GM19328 (cell line): ENCODE measurements at regions not wholly inside any gene's neighbourhood (a gene's known extent, or its start where the extent isn't known, plus 50 kb on each side); places are given as distances from the start of the nearest gene placed in this dataset.
"Not testable (repeated sequence)": the region's sequence is repeated elsewhere in the genome, so short reads cannot be mapped to it uniquely, and the experiment has no call there.

Experiments used
- ATAC-seq: cut with Tn5 transposase; IDR thresholded peaks from one replicate; pipeline ENCODE4 v1.9.1; 2021; ENCODE audit warnings: mild to moderate bottlenecking, moderate library complexity; ENCODE audit not compliant: unreplicated experiment

DNA sequence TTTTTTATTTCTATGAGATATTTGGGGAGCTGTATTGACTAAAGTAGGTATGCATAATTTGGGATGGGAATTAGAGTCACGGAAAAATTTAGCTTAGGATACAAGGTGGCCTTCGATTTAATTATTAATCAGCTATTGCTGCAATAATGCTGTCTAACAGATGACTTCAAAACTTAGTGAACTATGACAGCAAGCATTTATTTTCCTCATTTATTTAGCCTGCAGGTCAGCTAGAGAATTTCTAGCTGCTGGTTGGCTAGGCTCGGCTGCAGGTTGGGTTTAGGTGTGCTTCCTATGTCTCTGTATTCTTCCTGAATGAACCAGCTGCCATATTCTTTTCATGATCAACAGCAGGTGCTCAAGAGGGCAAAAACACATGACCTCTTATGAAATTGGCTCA lies 181.8 kb upstream of the RAG2 start:
- no peak for ATAC-seq

DNA sequence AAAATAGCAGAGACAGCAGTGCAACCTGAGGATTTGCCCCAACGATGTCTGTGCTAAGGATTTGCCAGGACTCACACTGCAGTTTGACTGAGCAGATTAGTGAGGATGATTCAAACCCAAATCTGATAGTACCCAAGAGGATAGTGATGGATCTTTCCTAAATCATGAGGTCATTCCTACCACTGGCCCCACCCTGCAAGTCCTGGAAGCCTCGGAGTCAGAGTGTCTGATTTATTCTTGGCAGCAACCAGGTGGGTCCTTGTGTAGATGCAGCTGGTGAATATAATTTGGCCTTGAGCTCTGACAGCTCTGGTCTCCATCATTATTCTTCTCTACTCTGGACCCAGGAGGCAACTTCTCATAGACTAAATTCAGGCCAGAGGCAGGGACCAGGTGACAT lies 179.3 kb upstream of the RAG2 start:
- ATAC-seq, result no peak

DNA sequence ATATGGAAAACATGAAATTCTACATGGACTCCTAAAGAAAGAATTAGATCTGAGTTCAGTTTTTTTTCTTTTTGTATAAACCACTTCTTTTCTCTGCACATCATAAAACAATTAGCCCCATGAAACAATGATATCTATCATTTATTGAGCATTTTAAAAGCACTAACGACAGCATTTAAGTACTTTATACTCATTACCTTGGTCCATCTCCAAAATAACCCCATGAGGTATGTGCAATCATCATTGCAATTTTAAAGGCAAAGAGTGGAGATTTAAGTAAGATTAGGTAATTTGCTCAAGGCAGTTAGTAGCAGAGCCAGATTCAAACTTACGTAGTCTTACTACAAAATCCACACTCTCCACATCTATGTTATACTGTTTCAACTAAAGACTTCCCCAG lies 177.7 kb upstream of the RAG2 start:
- no peak for ATAC-seq

DNA sequence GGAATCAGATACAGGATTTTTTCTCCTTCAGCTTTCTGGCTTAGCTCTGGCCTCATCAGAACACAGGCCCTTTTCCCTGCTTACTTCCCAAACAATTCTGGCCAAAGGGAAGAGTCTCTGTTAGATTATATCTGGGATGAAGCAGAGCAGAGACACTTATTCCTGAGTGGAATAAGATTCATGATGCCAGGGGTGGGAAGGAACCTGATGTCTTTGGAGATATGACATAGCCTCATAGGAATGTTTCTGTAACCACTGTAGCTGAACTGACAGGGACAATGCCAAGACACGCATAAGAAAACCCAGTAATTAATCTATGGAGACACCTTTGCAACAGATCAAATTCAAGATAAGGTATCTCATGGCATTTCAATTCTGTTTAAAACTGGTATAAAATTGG lies 177.1 kb upstream of the RAG2 start:
- ATAC-seq, result no peak

DNA sequence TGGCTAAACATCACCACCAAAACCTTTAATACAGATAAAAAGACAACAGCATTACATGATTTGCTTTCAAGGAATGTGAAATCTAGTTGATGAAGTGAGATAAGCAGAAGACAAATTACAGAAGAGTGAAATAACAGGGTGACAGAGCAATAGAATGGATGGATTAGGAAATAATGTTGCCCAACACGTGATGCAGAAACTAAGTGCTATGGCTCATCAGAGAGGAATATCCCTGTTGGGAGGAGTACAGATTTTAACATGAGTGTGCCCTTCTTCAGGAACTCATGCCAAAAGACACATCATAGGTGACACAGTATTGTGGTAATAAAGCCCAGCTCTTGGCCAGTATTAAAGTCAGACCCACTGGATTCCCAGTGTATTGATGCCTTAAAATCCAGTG lies 176.6 kb upstream of the RAG2 start:
- ATAC-seq, result no peak

DNA sequence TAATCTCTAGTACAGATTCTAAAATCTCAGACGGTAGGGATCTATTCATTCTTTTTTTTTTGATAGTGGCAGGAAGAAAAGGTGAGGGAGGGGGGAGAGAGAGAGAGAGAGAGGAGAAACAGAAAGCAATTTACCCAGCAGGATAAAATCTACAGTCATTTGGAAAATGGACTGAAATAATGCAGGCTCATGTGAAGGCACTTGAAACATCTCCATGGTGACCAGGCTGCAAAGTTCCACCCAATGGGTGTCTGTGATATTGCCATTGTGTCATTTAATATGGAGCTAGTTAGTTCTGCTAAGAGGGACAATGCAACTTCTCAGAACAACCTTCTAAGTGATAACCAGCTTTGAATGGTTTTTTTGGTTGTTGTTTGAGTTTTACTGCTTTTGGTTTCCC lies 165.2 kb upstream of the RAG2 start:
- no peak for ATAC-seq

DNA sequence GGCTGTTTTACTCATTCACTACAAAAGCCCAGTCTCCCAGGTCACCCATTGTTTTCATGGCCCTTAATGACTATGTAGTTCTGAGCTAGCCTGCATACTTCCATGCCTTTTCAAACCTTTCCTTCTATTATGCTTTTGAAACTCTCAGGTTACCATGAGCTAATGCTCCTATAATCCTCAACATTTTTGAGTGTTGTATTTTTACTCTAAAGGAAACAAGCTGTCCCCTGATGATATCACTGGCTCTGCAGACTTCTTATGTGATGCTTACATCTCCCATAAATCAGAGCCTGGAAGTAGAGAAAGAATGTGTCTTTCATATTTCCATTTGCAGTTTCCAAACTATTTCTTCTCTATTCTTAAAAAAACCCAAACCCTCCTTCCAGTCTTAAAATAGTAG lies 159.0 kb upstream of the RAG2 start:
- no peak for ATAC-seq

DNA sequence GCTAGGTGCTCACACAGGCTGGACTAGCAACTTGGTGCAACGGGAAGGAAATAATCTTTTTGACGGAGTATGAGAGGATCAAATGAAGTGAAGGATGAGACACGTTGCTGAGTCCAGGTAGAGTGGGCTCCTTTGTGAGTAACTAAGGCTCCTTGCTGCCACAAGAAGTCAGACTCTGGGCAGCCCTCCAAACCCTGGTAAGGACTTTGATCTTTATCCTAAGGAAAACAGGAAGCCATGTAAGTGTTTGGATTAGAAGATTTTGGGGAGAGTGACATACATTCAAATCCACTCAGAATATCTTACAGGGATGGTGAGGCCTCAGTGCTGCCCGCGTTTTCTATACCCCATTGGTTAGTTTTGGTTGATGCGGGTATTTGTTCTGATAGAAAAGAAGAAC lies 155.9 kb upstream of the RAG2 start:
- no peak for ATAC-seq

GRCh38 chr11:36751996-36752395 lies 154.0 kb upstream of the RAG2 start:
- no peak for ATAC-seq

GRCh38 chr11:36751335-36751781 lies 153.3 kb upstream of the RAG2 start:
- no peak for ATAC-seq

DNA sequence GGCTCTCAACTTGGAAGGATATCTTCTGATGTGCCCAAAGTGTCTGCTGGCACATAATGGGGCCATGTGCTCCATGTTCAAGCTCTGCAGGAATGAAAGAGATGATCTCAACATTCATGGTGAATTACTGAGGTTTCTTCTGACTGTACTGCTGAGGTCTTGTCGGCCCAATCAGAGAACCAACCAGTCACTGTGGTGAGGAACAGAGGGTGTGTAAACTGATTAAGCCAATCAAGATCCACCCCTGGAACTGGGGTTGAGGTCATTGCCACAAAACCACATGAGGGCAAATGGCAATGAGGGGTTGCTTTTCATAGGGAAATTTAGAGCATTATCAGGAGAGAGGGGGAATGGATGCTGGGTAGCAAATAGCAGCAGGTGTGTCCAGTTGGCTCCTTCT lies 152.3 kb upstream of the RAG2 start:
- ATAC-seq, result no peak

- ATAC-seq, result no peak
Measured at GRCh38 chr11:36748836-36749235, 150.8 kb upstream of the RAG2 start.

DNA sequence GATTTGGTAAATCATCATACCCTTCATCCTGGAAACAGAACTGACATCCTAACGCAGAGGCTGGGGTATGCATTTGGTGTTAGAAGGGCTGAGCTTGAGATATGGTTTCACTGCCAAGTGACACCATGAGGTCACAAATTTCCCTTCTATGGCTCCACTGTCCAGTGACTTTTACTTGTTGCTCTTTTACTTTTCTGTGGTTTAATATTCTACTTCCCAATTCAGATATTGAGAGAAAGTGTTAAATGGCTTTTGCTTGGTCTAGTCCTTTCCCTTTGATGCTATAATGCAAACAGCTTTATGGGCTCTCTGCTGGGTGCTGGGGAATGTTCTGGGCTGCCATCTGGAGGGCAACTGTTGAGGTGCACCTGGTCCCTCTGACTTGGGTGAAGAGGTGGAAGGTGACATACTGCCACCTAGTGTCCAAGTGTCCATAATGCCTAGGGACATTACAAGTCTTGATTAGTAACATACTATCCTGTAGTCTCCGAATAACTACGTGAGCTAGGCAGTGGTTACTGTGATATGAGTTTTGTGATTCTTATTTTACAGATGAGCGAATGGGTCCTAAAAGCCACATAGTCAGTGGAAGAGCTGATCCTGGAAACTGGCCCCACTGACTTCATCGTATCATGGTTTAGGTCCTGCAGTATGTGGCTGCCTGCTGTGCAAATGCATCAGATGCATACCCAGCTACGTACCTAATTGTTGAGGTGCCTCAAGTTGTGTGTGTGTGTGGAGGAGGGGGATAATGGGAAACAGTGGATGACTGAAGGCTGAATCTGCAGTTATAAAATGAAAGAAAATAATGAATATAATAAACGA lies 149.1 kb upstream of the RAG2 start:
- peak; percentile 85 for ATAC-seq

GRCh38 chr11:36744375-36745168 lies 146.5 kb upstream of the RAG2 start:
- no peak for ATAC-seq

GRCh38 chr11:36743039-36743438 lies 145.0 kb upstream of the RAG2 start:
- ATAC-seq, result peak; percentile 44

DNA sequence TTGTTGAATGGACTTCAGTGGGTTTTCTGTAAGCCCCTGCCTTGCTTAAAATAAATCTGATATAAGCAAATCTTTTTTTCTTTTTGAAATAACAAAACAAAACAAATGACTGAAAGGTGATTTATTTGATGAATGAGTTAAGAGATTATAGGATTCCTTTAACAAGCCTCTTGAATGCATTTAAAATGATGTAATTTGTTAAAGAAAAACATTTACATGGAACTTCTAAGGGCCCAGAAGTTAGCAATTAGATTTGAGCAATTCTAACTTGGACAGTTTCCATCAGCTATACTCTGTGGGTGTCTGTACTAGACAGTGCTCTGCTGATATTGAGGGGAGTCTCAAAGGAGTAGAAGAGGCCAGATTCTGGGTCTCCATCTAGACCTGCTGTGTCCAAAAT lies 143.5 kb upstream of the RAG2 start:
- no peak for ATAC-seq

DNA sequence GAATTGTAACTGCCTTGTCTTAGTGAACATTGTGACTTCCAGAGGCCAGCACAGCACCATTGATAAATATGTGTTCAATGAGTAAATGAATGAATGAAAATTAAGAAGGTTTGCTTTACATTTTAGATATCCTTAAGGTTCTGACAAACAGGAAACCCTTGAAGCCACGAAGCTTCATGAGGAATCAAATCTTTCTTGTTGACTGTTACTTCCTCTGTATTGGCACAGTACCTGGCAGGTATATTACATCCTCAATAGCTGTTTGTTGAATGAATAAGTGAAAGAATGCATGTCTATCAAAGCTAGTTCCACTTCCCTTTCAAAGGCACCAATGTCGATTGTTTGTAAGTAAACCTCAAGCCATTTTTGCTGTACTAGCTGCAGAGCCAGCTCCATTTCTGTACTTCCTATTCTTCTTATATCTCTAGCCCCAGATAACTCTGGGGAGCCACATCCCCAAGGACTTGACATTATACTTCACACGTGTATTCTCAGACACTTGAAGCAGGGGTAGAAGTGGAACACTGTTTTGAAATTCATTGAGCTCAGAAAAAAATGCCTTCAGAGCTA lies 140.3 kb upstream of the RAG2 start:
- ATAC-seq, result no peak

DNA sequence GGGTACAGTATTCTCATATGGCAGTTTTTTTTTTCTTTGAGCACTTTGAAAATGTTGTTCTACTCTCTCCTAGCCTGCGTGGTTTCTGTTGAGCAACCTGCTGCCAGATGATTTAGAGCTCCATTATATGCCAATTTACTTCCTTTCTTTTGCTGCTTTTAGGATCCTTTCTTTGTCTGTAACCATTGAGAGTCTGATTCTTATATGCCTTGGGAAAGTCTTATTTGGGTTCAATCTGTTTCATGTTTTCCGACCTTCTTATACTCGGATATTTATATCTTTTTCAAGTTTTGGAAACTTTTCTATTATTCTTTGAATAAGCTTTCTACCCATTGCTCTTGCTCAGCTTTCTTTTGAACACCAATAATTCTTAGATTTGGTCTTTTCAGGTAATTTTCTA lies 138.1 kb upstream of the RAG2 start:
- ATAC-seq, result no peak

DNA sequence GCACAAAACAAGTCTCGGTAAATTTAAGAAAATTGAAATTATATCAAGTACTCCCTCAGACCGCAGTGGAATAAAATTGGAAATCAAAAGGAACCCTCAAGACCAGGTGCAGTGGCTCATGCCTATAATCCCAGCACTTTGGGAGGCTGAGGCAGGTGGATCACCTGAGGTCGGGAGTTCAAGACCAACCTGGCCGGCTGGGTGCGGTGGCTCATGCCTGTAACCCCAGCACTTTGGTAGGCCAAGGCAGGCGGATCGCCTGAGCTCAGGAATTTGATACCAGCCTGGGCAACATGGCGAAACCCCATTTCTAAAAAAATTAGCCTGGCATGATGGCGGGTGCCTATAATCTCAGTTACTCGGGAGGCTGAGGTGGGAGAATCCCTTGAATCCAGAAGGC lies 135.7 kb upstream of the RAG2 start:
- not testable (repeated sequence) for ATAC-seq

DNA sequence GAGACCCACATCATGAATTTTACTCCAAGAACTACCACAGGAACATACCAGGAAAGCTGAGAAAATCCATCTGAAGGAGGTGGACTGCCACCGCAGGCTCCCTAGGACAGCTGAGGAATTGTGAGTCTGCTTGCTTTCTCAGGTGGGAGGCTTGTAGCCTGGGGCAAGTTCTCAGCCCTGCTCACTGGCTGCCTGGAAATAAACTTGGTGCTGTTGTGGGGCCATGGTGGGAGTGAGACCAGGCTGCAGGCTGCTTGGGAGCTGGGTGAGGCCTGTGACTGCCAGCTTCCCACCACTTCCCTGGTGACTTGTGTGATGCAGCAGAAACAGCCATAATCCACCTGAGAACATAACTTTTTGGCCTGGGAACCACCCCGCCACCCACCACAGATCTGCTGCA lies 132.7 kb upstream of the RAG2 start:
- ATAC-seq, result no peak

DNA sequence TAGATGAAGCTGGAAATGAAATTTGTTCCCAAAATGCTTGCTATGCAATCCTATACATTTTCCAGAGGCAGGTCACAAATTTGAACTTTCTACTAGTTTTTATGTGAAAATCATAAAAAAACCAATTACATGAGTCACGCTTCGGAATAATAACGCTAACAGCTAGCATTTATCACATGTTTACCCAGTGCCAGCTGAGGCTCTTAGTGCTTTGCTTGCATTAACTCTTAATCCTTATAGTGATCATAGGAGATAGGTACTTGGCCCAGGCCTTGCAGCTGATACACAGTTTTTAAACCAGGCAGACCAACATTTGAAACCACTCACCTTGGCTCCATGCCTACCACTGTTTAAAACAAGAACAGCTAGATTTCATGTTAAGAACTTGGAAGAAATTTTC lies 131.8 kb upstream of the RAG2 start:
- no peak for ATAC-seq

DNA sequence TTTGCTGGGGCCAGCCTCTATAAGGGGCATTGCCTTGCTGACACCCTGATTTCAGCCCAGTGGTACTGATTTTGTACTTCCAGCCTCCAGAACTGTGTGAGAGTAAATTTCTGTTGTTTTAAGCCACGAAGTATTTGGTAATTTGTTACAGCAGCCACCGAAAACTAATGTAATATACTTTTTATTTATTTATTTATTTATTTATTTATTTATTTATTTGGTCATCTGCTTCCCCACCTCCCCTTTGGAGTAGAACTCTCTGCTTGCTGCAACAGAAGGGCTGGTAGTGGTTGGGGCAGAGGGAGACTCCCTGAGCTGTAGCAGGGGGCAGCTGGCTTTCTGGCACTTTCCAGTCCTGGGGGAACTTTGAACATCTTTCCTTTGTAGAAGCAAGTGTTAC lies 128.4 kb upstream of the RAG2 start:
- ATAC-seq, result no peak
